Left lung (tissue), 4 donors: ENCODE measurements at regions not wholly inside any gene's neighbourhood (a gene's known extent, or its start where the extent isn't known, plus 50 kb on each side); places are given as distances from the start of the nearest gene placed in this dataset.
"Not testable (repeated sequence)": the region's sequence is repeated elsewhere in the genome, so short reads cannot be mapped to it uniquely, and the experiment has no call there.

Experiments
- ATAC-seq: fragments of 200-7000 bp; cut with Tn5 transposase; one replicate; pipeline ENCODE4 v1.9.1; 2020; ENCODE audit warnings: moderate library complexity
- DNase-seq, 4 donors: peaks; one replicate each; pipeline ENCODE4 v3.0.0-alpha.2; 2013 to 2020
- H3K27ac ChIP-seq, 2 donors: fragments of 200-600 bp; sonication (generic) in 1 of 2; one replicate each; pipeline versions ENCODE4 v1.5.0 to v1.8.0; 2020 to 2021
- H3K27me3 ChIP-seq, 2 donors: fragments of 200-600 bp; sonication (generic) in 1 of 2; one replicate each; pipeline versions ENCODE4 v1.5.0 to v1.8.0; 2020 to 2021
- H3K36me3 ChIP-seq, 2 donors: fragments of 200-600 bp; sonication (generic) in 1 of 2; one replicate each; pipeline versions ENCODE4 v1.5.0 to v1.8.0; 2020 to 2021
- H3K4me1 ChIP-seq, 2 donors: fragments of 200-600 bp; one replicate each; pipeline ENCODE4 v1.8.0; 2021
- H3K4me3 ChIP-seq, 2 donors: fragments of 200-600 bp; sonication (generic) in 1 of 2; one replicate each; pipeline versions ENCODE4 v1.5.0 to v1.8.0; 2020 to 2021; ENCODE audit warnings: mild to moderate bottlenecking in 1 of 2
- H3K9me3 ChIP-seq, 2 donors: fragments of 200-600 bp; sonication (generic) in 1 of 2; one replicate each; pipeline versions ENCODE4 v1.5.0 to v1.8.0; 2020 to 2021
- intact Hi-C, 2 donors: fragments of 100-400 bp; cut with DNase I; formaldehyde crosslinking; loops; one replicate each; pipeline versions ENCODE4 v1.11.2 to v1.14.2; 2022
- TF ChIP-seq, protein P1 (sequence below), 2 donors: fragments of 200-600 bp; sonication (generic) in 1 of 2; IDR thresholded peaks; one replicate each; pipeline versions ENCODE4 v1.5.0 to v1.8.0; 2021; ENCODE audit warnings: antibody characterized with exemption in 2 of 2
- donor health status: DM: no; HTN: yes; CAD: no.
- donor health status: DM: no; HTN: no; CAD: no.

DNA sequence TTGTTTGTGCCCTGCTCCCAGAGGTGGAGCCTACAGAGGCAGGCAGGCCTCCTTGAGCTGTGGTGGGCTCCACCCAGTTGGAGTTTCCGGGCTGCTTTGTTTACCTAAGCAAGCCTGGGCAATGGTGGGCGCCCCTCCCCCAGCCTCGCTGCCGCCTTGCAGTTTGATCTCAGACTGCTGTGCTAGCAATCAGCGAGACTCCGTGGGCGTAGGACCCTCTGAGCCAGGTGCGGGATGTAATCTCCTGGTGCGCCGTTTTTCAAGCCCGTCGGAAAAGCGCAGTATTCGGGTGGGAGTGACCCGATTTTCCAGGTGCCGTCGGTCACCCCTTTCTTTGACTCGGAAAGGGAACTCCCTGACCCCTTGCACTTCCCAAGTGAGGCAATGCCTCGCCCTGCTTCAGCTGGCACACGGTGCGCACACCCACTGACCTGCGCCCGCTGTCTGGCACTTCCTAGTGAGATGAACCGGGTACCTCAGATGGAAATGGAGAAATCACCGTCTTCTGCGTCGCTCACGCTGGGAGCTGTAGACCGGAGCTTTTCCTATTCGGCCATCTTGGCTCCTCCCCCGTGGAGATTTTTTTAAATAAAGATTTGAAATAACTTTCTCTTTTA lies 189.2 kb upstream of the WSB1 start:
- H3K9me3 ChIP-seq, intact Hi-C loops, H3K36me3 ChIP-seq, H3K27ac ChIP-seq, H3K27me3 ChIP-seq, H3K4me3 ChIP-seq, H3K4me1 ChIP-seq, ATAC-seq: not testable (repeated sequence)
- peak in 1 of 4 donors; percentile 15 for DNase-seq

DNA sequence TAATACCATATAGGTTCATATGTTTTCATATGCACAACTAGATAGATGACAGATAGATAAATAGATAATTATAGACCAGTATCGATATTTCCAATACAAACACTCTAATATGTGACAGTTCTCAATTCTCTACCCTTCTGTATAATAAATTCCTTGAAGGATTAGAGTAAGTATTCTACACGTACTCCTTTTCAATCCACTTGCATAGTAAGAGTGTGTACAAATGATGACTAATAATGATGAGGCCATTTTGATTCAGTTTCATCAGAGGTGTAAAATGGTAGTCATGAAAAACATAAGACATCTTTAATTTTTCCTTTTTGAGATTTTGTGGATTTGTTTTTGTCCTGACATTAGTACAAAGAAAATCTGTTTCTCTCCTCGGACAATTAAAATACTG lies 188.3 kb upstream of the WSB1 start:
- intact Hi-C loops = no loop called here
- no peaks in the 10 kb centered on the region for H3K27me3 ChIP-seq

DNA sequence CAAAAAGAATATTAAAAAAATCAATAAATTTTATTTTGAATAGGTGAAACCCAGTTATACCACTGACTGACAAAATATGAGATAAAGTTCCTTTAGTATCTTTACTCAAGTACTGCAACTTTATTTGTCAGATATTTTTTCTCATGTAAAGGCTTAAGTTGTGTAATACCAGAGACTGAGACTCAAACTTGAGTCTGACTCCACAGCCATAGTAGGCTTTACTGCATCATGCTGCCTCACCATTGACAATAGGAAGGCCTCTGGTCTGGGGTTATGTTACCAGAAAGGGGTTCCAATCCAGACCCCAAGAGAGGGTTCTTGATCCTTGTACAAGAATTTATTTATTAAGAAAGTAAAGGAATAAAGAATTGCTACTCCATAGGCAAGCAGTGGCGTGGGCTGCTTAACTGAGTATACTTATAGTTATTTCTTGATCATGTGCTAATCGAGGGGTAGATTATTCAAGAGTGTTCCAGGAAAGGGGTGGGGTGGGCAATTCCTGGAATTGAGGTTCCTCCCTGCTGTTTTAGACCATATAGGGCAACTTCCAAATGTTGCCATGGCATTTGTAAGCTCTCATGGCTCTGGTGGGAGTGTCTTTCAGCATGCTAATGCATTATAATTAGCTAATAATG lies 187.4 kb upstream of the WSB1 start:
- TF ChIP-seq, protein P1, sequence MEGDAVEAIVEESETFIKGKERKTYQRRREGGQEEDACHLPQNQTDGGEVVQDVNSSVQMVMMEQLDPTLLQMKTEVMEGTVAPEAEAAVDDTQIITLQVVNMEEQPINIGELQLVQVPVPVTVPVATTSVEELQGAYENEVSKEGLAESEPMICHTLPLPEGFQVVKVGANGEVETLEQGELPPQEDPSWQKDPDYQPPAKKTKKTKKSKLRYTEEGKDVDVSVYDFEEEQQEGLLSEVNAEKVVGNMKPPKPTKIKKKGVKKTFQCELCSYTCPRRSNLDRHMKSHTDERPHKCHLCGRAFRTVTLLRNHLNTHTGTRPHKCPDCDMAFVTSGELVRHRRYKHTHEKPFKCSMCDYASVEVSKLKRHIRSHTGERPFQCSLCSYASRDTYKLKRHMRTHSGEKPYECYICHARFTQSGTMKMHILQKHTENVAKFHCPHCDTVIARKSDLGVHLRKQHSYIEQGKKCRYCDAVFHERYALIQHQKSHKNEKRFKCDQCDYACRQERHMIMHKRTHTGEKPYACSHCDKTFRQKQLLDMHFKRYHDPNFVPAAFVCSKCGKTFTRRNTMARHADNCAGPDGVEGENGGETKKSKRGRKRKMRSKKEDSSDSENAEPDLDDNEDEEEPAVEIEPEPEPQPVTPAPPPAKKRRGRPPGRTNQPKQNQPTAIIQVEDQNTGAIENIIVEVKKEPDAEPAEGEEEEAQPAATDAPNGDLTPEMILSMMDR (IDR thresholded peaks at IDR 0.05) = no peak
- intact Hi-C loops = no loop called here
- Histone ChIP-seq H3K27ac (no peak overlapping the region), H3K36me3 (no peaks in the 10 kb centered on the region), H3K4me3 (no peak overlapping the region), H3K4me1 (no peaks in the 10 kb centered on the region), H3K9me3 (no peaks in the 10 kb centered on the region), H3K27me3 (no peaks in the 10 kb centered on the region)
- ATAC-seq (no peak), DNase-seq (no peak)

More for the DNA sequence above, 188.3 kb upstream of the WSB1 start:
- Histone ChIP-seq H3K9me3 (no peaks in the 10 kb centered on the region), H3K27ac (no peak overlapping the region), H3K36me3 (no peaks in the 10 kb centered on the region), H3K4me3 (no peak overlapping the region), H3K4me1 (no peaks in the 10 kb centered on the region)
- no peak for ATAC-seq
- no peak for DNase-seq
- TF ChIP-seq, protein P1 (IDR thresholded peaks at IDR 0.05) = no peak

DNA sequence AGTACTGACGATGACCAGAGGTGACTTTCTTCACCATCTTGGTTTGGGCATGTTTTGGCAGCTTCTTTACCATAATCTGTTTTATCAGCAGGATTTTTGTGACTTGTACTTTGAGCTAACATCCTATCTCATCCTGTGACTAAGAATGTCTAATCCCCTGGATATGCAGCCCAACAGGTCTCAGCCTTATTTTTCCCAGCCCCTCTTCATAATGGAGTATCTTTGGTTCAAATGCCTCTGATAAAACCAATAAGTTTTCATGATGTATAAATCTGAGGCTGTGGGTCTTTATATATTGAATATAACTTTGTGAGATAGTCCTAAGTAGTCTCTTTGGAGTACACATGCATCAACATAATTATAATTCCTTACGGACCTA lies 186.9 kb upstream of the WSB1 start:
- ATAC-seq (no peak), DNase-seq (no peak)
- intact Hi-C loops = no loop called here
- no peak overlapping the region for H3K27ac ChIP-seq
- no peaks in the 10 kb centered on the region for H3K9me3 ChIP-seq
- no peaks in the 10 kb centered on the region for H3K4me1 ChIP-seq
- H3K36me3 ChIP-seq = no peaks in the 10 kb centered on the region
- no peaks in the 10 kb centered on the region for H3K27me3 ChIP-seq
- TF ChIP-seq, protein P1 (IDR thresholded peaks at IDR 0.05) = no peak
- H3K4me3 ChIP-seq = no peak overlapping the region

DNA sequence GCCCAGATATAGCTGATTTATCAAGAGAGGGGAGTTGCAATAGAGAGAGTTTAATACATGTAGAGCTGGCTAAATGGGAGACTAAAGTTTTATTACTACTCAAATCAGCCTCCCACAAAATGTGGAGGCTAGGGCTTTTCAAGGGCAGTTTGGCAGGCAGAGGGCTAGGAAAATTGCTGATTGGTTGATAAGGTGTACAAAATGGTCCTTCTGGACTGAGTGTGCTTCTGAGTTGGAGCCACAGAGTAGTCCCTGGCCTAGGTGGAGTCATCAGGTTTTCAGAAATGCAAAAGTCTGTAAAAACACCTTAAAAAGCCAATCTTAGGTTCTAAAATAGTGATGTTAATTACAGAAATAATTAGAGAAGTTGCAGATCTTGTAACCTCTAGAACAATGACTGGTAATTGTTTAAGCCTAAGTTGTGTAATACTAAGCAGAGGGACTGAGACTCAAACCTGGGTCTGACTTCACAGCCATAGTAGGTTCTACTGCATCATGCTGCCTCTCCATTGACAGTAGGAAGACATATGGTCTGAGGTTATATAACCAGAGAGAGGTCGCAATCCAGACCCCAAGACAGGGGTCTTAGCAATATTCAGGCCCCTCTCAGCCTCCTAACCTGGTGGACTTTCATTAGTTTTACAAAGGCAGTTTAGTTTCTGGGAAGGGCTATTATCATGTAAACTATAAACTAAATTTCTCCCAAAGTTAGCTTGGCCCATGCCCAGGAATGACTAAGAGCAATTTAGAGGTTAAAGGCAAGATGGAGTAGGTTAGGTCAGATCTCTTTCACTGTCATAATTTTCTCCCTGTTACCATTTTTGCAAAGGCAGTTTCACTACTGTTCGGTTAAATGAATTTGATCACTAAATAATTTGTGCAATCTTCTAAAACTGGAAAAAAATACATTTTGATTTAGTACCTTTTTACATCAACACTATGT lies 186.3 kb upstream of the WSB1 start:
- H3K27me3 ChIP-seq, ATAC-seq, H3K36me3 ChIP-seq, H3K27ac ChIP-seq, H3K4me1 ChIP-seq, DNase-seq, H3K9me3 ChIP-seq, H3K4me3 ChIP-seq, intact Hi-C loops: not testable (repeated sequence)

DNA sequence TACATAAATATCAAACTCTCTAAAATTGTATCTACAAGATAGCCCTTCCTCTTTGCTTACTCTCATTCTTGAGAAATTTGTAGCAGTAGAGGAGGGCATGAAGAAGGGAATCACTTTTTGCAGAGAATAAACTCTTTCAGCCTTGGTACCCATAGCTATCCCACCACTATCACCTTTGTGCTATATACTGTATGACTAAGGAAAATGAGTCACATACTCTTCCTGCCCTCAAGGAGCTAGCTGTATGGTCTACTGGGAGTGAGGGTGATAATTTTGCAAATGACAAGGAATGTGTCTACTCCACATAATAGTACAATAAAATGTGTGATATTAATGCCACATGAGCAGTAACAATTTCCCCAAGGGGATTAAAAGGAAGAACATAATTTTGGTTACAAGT lies 184.6 kb upstream of the WSB1 start:
- Histone ChIP-seq H3K27ac (no peak overlapping the region), H3K4me1 (no peaks in the 10 kb centered on the region), H3K9me3 (no peaks in the 10 kb centered on the region), H3K4me3 (no peak overlapping the region), H3K36me3 (no peaks in the 10 kb centered on the region), H3K27me3 (no peaks in the 10 kb centered on the region)
- ATAC-seq (no peak), DNase-seq (no peak)
- TF ChIP-seq, protein P1 (IDR thresholded peaks at IDR 0.05) = no peak
- intact Hi-C loops = no loop called here
